CD4-positive, alpha-beta T cell treated with Interleukin-4 for 4 hours (primary cell): ENCODE measurements at regions not wholly inside any gene's neighbourhood (a gene's known extent, or its start where the extent isn't known, plus 50 kb on each side); places are given as distances from the start of the nearest gene placed in this dataset.

Experiments used
- DNase-seq: peaks from one replicate; pipeline ENCODE4 v3.0.0-alpha.2; 2020

DNA sequence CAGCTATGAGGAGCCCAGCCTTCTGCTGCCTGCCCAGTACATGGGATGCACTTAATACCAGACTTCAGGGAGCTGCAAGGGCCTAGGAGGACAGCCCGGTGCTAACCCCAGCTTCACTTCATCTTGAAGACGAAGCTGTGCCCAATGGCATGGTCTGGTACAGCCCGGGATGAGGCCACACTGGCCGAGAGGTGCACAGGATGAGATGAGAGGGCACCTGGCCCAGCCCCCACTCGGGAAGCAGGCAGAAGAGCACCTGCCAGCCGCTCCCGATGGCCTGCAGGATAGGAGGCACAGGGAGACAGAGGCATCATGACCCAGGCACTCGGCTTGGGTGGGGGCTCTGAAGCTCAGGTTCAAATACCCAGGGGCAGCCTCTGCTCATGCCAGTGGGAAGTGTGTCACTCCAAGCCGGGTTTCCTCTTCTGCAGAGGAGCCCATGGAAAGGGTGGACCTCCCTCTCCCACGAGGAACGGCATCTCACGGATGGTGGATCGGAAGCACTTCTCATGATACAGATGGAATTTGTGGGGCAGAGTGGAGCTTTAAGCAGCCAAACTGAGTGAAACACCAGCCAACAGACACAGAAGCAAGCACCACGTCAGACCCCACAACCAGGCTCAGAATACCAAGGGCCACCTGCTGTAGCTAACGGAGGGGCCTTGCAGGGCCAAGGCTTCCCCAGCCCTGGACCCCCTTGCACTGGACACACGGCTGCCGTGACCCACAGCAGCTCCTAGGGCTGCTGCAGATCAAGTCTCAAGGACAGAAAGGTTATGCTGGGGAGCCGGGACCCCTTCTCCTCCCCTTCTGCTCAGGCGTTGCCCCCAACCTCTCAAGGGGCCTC is 875.2 kb downstream of the BRD1 start:
- no peak for DNase-seq

DNA sequence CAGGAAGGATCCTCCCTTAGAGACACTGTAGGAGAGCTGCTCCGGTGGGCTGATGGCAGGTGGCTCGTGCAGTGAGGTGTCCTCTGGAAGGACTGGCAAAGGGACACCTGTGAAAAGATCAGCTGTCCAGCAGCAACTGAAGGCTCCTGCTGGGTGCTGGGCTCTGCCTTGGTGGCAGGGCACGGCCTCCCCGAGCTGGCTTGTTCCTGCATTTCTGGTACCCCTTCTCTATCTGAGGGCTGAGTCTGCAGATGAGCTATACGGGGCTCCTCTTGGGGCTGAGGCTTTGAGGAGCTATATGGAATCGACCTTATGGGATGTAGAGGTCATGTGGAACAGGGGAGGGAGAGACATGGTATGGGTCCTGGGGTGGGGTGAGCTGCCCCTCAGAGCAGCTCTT is 875.8 kb downstream of the BRD1 start:
- no peak for DNase-seq

DNA sequence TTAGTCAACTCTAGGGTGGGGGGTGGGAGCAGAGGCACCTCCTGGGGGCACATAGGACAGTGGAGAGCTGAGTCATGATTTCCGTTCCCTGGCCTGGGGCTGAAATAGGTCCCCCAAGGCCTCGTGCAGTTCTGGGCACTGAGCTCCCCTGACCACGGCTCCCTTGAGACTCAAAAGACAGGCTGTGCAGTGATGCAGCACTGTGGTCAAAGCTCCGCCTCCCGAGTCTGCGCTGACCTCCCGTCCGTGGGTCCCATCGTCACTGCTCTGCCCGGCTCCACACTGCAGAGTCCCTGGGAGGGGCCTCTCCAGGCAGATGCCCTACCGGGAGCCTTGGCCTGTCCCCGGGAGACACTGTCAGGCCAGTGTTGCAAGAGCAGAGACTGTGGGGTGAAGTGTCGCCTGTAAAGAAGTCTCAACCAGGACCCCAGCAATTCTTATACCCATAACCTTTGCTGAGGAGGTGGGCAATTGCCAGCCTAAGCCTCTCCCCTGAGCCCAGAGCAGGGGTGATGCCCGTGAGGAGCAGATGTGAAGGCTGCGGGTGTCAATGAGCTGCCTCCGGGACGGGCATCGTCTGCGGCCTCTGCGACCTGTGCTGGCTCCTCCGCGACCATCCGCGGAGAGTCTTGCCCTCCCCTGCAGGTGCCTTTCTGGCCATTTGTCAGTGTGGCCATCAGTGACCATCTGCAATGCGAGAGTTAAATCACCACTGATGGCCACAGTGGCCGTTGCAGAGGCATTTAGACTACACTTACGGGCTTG is 877.3 kb downstream of the BRD1 start:
- no peak for DNase-seq

- DNase-seq: no peak
Observed at GRCh38 chr22:48949375-48950149, 878.1 kb downstream of the BRD1 start.

GRCh38 chr22:48948575-48949170 is 879.0 kb downstream of the BRD1 start:
- DNase-seq: no peak

DNA sequence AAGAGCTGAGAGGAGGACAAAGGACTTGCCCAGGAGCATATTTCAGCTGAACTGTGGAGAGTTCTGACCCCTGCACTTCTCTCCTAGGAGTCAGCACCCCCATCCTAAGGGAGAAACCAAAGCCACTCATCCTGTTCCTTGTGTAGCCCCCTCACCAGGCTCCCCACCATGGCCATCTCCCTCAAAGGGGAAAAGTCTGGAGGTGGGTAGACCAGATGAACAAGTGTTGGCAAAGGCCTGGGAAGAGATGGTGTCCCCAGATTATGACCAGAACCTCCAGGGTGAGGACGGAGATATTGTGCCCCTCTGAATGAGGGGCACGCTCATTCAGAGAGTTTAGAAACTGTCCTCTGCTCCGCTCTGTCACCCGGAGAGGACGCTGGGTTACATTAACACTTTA is 880.0 kb downstream of the BRD1 start:
- no peak for DNase-seq

GRCh38 chr22:48945621-48946458 is 881.8 kb downstream of the BRD1 start:
- no peak for DNase-seq

GRCh38 chr22:48944751-48945620 is 882.7 kb downstream of the BRD1 start:
- no peak for DNase-seq

DNA sequence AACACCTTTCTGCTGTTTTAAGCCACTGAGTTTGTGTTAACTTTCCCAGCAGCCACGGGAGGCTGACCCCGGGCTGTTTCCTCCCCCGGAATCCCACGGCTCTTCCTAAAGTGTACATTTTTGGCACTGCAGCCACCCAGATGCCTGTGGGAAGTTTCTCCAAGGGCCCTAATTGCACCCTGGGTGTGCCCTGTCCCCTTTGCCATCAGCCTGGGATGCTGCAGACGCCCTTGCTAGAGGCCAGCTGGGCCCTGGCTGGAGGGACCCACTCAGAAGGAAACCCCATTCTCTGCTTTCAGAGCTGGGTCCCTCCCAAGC is 883.3 kb downstream of the BRD1 start:
- no peak for DNase-seq

DNA sequence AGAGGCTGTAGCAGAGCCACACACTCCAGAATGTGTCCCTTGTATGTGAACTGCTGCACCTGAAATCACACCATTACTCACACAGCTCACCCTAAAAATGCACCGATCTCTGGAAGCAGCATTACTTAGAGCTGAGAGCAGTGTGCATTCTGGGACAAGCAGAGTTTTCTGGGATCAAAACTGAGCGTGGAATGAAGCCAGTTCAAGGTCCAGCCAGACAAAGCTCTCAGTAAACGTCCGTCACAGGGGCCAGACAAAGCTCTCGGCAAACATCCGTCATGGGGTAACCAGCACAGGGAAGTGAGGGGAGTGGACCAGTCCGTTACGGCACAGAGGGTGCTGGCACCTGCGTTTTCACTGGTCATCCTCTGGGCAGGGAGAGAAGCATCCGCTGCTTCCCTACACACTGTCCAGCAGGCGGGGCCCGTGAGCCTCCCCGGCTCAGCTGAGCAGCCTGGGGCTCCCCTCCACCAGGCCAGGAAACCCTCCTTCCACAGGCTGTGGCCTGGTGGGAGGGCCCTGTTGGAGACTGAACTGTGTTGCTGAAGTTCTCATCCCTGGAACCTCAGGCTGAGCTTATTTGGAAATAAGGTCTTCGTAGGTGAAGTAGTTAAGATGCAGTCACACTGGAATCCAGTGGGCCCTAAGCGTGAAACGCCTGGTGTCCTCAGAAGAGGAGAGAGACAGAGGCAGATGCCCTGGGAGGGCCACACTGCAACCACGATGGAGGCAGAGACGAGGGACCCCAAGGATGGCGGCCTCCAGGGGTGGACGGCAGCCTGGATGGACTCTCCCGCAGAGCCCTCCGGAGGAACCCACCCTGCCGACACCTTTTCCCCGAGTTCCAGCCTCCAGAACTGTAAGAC is 883.9 kb downstream of the BRD1 start:
- no peak for DNase-seq

DNA sequence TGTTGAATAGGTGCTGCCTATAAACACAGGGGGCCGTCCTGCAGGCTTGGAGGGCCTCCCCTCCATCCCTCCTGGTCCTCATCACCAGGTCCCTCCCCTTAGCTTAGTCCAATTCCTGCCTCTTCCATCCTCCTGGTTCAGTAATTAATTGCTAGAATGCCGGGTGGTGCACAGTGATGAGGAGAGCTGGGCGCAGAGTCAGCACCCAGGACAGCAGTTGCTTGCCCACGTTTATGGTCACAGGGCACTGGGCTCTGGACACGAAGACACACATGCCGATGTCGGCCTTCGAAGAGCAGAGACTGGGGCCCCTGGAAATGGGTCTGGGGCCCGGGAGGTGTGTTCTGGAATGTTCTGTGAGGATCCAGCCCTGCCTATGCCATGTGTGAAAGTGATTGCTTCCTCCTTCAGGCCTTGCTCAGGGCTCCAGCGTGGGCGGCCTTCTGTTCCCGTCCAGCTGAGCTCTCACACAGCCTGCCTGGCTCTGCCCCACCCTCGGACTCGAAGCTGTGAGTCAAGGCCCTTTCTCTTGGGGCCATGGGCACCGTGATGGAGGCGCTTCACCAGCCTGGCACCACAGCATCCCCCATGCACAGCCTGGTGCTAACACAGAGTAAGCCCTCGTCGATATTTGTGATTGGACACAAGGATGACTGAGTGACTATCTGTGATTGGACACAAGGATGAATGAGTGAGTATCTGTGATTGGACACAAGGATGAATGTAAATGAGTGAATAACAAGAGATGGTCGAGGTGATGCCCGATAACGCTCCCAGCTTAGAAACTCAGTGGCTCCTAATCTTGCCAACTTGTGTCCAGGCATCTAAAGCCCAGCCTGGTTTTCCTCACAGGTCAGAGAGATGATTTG is 884.7 kb downstream of the BRD1 start:
- DNase-seq: no peak

DNA sequence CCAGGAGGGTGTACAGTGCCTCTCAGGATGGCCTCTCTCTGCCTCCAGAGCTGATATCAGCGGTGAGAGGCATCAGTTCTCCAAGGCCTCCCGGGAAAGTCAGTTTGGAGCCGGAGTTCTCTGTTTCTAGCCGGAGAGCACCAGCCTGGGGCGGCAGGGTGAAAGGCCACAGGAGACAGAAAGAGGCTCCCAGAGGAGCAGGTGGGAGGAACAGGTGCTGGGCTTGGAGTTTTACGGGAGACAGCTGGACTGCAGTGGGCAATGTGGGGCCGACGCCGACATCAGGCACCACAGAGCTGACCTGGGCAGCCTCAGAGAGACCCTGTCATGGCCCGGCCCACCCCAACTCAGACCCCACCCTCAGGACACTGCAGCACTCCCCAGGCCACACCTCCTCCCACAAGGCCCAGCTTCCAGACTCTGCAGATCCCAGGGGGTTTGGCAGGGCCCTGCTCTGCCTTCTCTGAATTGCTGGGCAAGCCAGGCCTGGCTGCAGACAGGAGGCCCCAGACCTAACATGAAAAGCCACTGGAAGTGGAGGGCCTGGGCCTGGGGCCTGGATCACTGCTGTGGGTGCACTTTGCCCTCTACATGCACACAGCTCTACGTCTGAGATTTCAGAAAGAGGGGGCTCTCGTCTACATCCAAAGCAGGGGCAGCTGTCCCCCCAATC is 885.6 kb downstream of the BRD1 start:
- no peak for DNase-seq

- no peak for DNase-seq
Observed at GRCh38 chr22:48941033-48941902, 886.4 kb downstream of the BRD1 start.

DNA sequence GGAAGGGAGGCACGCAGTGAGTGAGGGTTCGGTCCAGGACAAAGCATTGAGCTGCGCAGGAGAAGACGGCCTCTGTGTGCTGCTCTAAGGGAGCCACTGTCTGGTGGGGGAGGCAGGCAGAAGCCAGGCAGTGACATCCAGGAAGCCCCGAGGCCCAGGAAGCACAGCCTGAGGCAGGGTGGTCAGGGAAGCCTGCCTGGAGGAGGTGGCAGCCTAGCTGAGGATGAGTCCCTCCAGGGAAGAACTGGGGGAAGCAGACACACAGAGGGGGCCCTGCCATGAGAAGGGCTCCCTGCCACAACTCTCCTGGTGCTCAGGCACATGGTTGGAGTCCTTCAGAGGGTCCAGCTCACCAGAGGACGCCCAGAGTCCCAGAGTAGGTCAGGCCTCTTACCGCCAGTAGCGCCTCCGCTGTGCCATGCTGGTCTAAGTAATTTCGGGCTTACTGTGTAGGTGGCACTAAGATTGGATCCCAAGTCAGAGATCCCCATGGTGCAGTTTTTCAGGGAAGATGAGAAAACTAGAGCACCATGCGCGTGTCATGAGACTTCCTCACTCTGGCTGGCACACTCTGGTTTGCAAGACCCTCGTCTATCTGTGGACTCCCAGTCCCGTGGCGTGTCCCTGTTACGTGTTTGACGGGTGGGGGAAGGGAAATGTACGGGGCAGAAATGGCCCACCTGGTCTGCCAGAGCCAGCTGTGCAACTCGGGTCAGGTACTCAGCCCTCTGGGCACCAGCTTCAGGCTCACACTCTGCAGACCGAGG is 887.2 kb downstream of the BRD1 start:
- DNase-seq: no peak

- no peak for DNase-seq
Observed at GRCh38 chr22:48939441-48940265, 888.0 kb downstream of the BRD1 start.

DNA sequence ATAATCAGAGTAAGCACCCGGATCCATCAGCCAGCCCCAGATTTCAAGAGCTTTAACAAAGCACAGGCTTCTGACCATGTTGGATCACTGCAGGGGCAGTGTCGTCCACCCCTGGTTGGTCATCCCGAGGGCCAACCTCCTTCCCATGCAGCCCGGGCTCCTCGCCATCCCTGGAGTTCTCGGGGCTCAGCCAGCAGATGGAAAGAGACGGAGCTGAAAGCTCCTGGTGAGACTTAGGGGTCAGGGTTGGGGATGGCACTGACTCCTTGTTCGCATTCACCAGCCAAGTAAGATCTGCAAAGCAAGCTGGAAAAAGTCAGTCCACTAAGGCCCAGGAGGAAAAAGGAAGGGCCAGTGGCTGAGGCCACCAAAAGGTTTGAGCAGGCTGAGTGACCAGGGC is 888.9 kb downstream of the BRD1 start:
- DNase-seq: no peak
